GM13977 (cell line): ENCODE measurements at regions not wholly inside any gene's neighbourhood (a gene's known extent, or its start where the extent isn't known, plus 50 kb on each side); places are given as distances from the start of the nearest gene placed in this dataset.

Experiments
- DNase-seq: peaks from one replicate; pipeline ENCODE4 v3.0.0; 2012; ENCODE audit warnings: low spot score
- CTCF ChIP-seq: IDR thresholded peaks from 2 replicates; pipeline ENCODE4 v1.5.1; 2012; ENCODE audit warnings: mild to moderate bottlenecking, control low read depth; ENCODE audit not compliant: insufficient read depth; ENCODE audit errors: extremely low read depth, missing control alignments
- in situ Hi-C: fragments of 300-500 bp; cut with MboI; formaldehyde crosslinking; loops from one replicate; pipeline ENCODE4 v1.12.0; 2022; ENCODE audit warnings: low sequenced_read_pairs, low pct_unique_long_range_greater_than_20kb, mixed read lengths, inconsistent platforms; ENCODE audit not compliant: unreplicated experiment

DNA sequence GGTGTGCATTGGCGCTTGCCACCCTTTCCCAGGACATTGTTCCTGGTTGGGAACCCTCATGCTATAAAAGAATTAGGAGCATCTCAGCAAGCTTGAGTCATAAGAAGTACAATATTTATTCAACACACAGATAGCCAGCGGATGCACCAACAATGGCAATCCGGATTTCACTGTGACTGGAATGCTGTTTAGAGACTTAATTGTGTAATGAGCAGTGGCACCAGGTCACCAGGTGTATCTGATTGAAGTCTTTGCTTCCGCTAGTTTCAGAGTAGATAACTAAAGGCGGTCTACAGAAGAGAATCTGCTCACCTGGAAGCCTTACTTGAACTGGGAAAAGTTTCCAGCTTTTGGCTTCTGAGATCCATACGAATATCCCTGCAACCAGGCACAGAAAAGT is 772.3 kb upstream of the GHITM start:
- DNase-seq = no peak
- TF ChIP-seq CTCF = no peak
- in situ Hi-C loops = no loop called here

- in situ Hi-C loops = no loop called here
- no peak for TF ChIP-seq CTCF
- DNase-seq = no peak
Measured at GRCh38 chr10:83371696-83372490, 767.4 kb upstream of the GHITM start.

GRCh38 chr10:83372646-83373045 is 766.7 kb upstream of the GHITM start:
- in situ Hi-C loops = no loop called here
- no peak for TF ChIP-seq CTCF
- DNase-seq = no peak

DNA sequence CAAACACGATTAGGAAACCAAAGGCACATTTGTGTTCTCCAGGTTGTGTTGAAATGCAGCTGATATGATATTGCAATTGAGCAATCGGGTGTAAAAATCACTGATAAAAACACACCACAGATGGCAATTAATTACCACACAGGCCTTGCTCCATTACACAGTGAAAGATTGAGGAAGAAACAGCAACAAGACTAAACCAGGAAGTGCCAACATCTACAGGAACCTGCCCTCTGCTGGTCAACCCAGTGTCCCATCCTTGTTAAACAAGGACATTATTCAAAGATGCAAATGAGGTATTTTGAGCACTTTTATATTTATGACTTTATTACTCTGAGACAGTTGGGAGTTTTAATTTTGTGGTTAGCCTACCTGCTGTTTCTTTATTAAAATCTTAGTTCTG is 765.6 kb upstream of the GHITM start:
- no peak for DNase-seq
- TF ChIP-seq CTCF = peak; percentile 32
- in situ Hi-C loops = no loop called here

DNA sequence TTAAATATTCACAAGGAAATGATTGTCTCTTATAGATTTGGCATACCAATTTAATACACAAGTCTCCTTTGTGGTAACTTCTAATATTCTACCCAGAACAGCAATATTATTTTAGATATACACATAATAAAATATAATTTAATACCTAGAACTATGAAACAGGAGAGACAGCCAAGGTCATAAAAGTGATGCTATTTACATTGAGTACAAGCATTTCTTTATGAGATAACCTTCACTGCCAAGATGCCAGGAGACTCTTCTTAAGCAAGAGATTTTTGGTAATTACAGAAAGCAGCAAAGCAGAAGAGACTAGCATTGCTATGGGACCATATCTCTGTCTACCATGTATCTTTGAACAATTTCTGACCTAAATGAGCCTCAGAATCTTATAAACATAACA is 764.6 kb upstream of the GHITM start:
- TF ChIP-seq CTCF = no peak
- in situ Hi-C loops = no loop called here
- DNase-seq = no peak

DNA sequence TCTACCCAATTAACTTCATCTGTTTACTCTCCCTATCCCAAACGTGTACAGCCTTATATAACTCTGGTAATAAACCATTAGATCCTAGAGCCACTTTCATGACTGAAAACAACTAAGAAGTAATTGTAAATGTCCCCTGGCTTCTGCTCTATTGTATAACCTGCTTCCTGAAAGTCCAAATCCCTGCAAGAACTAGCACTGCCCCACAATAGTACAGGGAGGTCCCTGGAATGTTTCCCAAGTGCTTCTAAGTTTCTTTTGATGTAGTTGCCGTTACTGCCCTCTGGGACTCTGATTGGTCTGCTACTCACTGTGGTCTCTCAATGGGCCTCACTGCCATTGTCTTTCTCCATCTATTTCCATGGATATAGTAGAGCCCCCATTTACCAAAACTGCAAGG is 764.0 kb upstream of the GHITM start:
- TF ChIP-seq CTCF = no peak
- in situ Hi-C loops = no loop called here
- no peak for DNase-seq
